ENCODE measurements at regions not wholly inside any gene's neighbourhood (a gene's known extent, or its start where the extent isn't known, plus 50 kb on each side); places are given as distances from the start of the nearest gene placed in this dataset.

- TF ChIP-seq CTCF (conservative IDR thresholded peaks at IDR 0.05; ENCODE audit: low read depth, low read length), result no peak
- no peak for TF ChIP-seq EZH2 (IDR thresholded peaks at IDR 0.05; ENCODE audit: low read length, unreplicated experiment)
- TF ChIP-seq EZH2phosphoT487 (IDR thresholded peaks at IDR 0.05; ENCODE audit: borderline replicate concordance, low read length), result no peak
Measured at GRCh38 chr16:79656553-79657115, 56.1 kb upstream of the MAF start.

All from PC-3 (cell line).